ENCODE measurements at regions not wholly inside any gene's neighbourhood (a gene's known extent, or its start where the extent isn't known, plus 50 kb on each side); places are given as distances from the start of the nearest gene placed in this dataset.

DNA sequence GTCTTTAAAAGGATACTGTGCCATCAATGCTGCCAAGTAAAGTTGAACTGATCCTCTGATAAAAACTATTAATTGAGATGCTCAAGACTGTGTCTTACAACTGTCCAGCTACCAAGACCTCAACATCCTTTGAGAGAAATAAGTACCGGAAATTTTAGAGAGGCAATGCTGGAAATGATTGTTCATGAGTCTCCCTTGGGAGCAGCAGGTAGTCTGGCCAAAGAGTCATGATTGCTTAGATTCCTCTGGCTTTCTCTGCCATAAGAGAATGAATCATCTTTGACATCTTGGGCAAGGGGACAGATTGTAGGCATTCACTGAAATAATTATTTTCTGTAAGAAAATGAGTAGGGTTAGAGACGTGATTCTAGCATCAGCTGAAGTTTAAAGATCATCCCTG, 466.6 kb upstream of the DAB2 start:
- TF ChIP-seq, protein P1, sequence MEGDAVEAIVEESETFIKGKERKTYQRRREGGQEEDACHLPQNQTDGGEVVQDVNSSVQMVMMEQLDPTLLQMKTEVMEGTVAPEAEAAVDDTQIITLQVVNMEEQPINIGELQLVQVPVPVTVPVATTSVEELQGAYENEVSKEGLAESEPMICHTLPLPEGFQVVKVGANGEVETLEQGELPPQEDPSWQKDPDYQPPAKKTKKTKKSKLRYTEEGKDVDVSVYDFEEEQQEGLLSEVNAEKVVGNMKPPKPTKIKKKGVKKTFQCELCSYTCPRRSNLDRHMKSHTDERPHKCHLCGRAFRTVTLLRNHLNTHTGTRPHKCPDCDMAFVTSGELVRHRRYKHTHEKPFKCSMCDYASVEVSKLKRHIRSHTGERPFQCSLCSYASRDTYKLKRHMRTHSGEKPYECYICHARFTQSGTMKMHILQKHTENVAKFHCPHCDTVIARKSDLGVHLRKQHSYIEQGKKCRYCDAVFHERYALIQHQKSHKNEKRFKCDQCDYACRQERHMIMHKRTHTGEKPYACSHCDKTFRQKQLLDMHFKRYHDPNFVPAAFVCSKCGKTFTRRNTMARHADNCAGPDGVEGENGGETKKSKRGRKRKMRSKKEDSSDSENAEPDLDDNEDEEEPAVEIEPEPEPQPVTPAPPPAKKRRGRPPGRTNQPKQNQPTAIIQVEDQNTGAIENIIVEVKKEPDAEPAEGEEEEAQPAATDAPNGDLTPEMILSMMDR (IDR thresholded peaks at IDR 0.05; ENCODE audit: low read depth, low read length) = no peak
- no peak overlapping the region for H3K4me3 ChIP-seq (ENCODE audit: low read depth, low read length)
- in situ Hi-C loops (cut with HindIII; ENCODE audit: low sequenced_read_pairs) = no loop called here
- DNase-seq (ENCODE audit: low read depth, low spot score) = peak; percentile 59

DNA sequence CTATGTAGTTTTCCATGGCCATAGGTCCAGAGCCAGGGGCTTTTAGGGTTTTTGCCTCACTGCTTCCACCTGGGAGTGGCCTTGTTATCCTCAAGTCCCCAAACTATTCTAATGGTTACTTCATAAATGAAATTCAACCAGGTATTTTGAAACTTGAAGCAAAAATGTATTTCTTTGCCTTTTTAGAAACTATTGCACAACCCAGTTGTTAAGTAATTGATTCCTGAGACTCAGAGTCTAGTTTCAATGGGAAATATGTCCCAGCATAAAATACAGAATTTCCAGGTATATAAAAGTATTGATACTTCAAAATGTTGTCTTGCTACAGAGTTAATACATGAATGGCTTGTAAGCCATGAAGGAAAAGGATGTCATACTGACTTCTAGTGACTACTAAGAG, 456.2 kb upstream of the DAB2 start:
- in situ Hi-C loops (cut with HindIII; ENCODE audit: low sequenced_read_pairs) = no loop called here
- DNase-seq (ENCODE audit: low read depth, low spot score) = no peak
- H3K4me3 ChIP-seq (ENCODE audit: low read depth, low read length) = no peak overlapping the region
- TF ChIP-seq, protein P1 (IDR thresholded peaks at IDR 0.05; ENCODE audit: low read depth, low read length) = no peak

DNA sequence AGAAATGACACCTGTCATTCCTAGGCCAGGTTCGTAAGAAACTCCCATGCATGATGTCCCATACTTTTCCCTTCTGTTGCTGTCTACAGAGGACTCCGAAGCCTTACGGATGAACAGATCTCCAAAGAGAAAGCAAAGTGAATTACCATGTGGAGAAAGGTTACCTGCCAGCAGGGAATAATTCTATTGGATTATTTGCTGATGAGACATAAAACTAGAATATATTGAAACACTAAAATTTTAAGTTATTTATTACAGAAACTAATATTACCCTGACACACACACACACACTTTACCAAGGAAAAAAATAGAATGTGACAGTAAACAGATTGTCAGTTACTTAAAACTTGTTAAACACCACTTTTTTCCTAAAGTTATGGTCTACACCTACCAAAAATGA, 452.7 kb upstream of the DAB2 start:
- TF ChIP-seq, protein P1 (IDR thresholded peaks at IDR 0.05; ENCODE audit: low read depth, low read length) = no peak
- no peak for DNase-seq (ENCODE audit: low read depth, low spot score)
- in situ Hi-C loops (cut with HindIII; ENCODE audit: low sequenced_read_pairs) = no loop called here
- H3K4me3 ChIP-seq (ENCODE audit: low read depth, low read length) = no peak overlapping the region

DNA sequence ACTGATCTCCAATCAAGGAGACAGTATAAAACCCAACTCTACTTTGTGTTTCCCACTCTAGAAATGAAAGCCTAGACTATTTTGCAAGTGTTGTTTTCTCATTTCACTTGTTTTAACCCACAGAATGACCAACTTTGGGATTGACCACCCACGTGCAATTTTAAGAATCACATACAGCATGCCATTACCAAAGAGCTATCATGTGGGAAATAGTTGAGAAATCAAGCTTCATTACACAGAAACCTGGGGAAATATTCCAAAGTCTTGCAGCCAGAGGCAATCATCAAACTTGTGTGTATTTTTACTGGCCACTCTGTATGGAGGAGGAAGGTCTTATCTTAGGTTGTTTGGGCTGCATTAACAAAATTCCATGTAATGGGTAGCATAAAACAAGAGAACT, 451.4 kb upstream of the DAB2 start:
- TF ChIP-seq, protein P1 (IDR thresholded peaks at IDR 0.05; ENCODE audit: low read depth, low read length) = no peak
- in situ Hi-C loops (cut with HindIII; ENCODE audit: low sequenced_read_pairs) = no loop called here
- no peak overlapping the region for H3K4me3 ChIP-seq (ENCODE audit: low read depth, low read length)
- DNase-seq (ENCODE audit: low read depth, low spot score) = no peak

DNA sequence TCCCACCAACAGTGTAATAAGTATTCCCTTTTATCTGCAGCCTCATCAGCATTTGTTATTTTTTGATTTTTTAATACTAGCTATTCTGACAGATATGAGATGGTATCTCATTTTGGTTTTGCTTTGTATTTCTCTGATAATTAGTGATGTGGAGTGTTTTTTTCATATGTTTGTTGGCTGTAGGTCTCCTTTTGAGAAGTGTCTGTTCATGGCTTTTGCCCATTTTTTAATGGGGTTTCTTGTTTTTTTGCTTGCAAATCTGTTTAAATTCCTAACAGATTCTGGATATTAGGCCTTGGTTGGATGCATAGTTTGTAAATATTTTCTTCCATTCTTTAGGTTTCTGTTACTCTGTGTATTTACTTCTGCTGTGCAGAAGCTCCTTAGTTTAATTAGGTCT, 445.4 kb upstream of the DAB2 start:
- in situ Hi-C loops (cut with HindIII; ENCODE audit: low sequenced_read_pairs) = no loop called here
- DNase-seq (ENCODE audit: low read depth, low spot score) = no peak
- TF ChIP-seq, protein P1 (IDR thresholded peaks at IDR 0.05; ENCODE audit: low read depth, low read length) = no peak

DNA sequence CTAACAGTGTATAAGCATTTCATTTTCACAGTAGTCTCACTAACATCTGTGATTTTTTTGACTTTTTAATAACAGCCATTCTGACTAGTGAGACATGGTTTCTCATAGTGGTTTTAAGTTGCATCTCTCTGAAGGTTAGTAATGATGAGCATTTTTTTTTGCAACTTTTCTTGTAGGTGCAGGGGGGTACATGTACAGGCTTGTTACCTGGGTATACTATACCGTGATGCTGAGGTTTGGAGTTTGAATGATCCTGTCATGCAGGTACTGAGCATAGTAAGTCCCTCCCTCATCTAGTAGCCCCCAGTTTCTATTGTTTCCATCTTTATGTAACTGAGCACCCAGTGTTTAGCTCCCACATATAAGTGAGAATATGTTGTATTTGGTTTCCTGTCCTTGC, 444.6 kb upstream of the DAB2 start:
- DNase-seq (ENCODE audit: low read depth, low spot score) = no peak
- no peak overlapping the region for H3K4me3 ChIP-seq (ENCODE audit: low read depth, low read length)
- TF ChIP-seq, protein P1 (IDR thresholded peaks at IDR 0.05; ENCODE audit: low read depth, low read length) = no peak
- in situ Hi-C loops (cut with HindIII; ENCODE audit: low sequenced_read_pairs) = no loop called here

More for the DNA sequence above, 445.4 kb upstream of the DAB2 start:
- no peak overlapping the region for H3K4me3 ChIP-seq (ENCODE audit: low read depth, low read length)

DNA sequence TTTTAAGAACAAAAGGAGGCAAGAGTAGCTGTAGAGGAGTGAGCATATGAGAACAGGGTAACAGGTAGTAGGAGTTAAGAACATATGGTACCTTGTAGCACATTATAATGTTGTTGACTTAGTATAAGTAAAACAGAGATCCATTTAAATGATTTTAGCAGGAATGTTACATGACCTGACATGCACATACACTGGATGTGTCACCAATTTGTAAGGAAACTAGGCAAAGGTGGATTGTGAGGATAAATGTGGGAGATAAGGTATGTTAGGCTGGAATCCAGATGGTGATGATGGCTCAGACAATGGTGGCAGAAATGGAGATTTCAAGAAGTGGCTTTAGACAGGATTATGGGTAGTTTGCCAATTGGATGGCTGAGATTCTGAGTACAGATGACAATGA, 443.1 kb upstream of the DAB2 start:
- H3K4me3 ChIP-seq (ENCODE audit: low read depth, low read length) = no peak overlapping the region
- in situ Hi-C loops (cut with HindIII; ENCODE audit: low sequenced_read_pairs) = no loop called here
- TF ChIP-seq, protein P1 (IDR thresholded peaks at IDR 0.05; ENCODE audit: low read depth, low read length) = no peak
- DNase-seq (ENCODE audit: low read depth, low spot score) = no peak
